Astrocyte (in vitro differentiated cells and primary cell): ENCODE measurements at regions not wholly inside any gene's neighbourhood (a gene's known extent, or its start where the extent isn't known, plus 50 kb on each side); places are given as distances from the start of the nearest gene placed in this dataset.

Source experiments
- DNase-seq: peaks from one replicate; pipeline ENCODE4 v3.0.0-alpha.2; 2010; ENCODE audit warnings: low read depth
- FAIRE-seq: peaks from 2 replicates; lab custom pipeline; 2011; peaks lifted over from hg19 to GRCh38; lab: Jason Lieb, UNC
- H2AFZ ChIP-seq: 2 replicates; pipeline ENCODE4 v1.6.0; 2012; ENCODE audit warnings: low read depth, low read length, inconsistent platforms
- H3K27ac ChIP-seq: 2 replicates; pipeline ENCODE4 v1.5.1; 2011; ENCODE audit warnings: low read depth, low read length, inconsistent platforms
- H3K27me3 ChIP-seq: 2 replicates; pipeline ENCODE4 v1.6.0; 2011; ENCODE audit warnings: low read length, inconsistent platforms; ENCODE audit not compliant: insufficient read depth
- H3K36me3 ChIP-seq: 2 replicates; pipeline ENCODE4 v1.5.1; 2011; ENCODE audit warnings: low read length, inconsistent platforms; ENCODE audit not compliant: insufficient read depth
- H3K4me1 ChIP-seq: 2 replicates; pipeline ENCODE4 v1.5.1; 2011; ENCODE audit warnings: low read length, inconsistent platforms; ENCODE audit not compliant: insufficient read depth
- H3K4me2 ChIP-seq: 2 replicates; pipeline ENCODE4 v1.6.0; 2012; ENCODE audit warnings: low read length, inconsistent platforms
- H3K4me3 ChIP-seq: 2 replicates; pipeline ENCODE4 v1.5.1; 2011; ENCODE audit warnings: low read depth, mild to moderate bottlenecking, low read length, inconsistent platforms; ENCODE audit not compliant: insufficient read depth
- H3K79me2 ChIP-seq: 2 replicates; pipeline ENCODE4 v1.6.0; 2012; ENCODE audit warnings: mild to moderate bottlenecking, low read length, inconsistent platforms; ENCODE audit not compliant: insufficient read depth
- H3K9ac ChIP-seq: 2 replicates; pipeline ENCODE4 v1.6.0; 2012; ENCODE audit warnings: mild to moderate bottlenecking, low read length, inconsistent platforms
- H3K9me3 ChIP-seq: 2 replicates; pipeline ENCODE4 v1.5.1; 2012; ENCODE audit warnings: low read depth, mild to moderate bottlenecking, low read length, inconsistent platforms; ENCODE audit not compliant: insufficient read depth
- H4K20me1 ChIP-seq: 2 replicates; pipeline ENCODE4 v1.6.0; 2012; ENCODE audit warnings: low read length, inconsistent platforms; ENCODE audit not compliant: insufficient read depth
- H3K27ac Mint-ChIP-seq: one replicate; pipeline ENCODE4 v1.8.0; 2021; ENCODE audit warnings: mild to moderate bottlenecking, mixed read lengths; ENCODE audit not compliant: unreplicated experiment
- H3K27me3 Mint-ChIP-seq: one replicate; pipeline ENCODE4 v1.8.0; 2021; ENCODE audit warnings: low read depth, mixed read lengths; ENCODE audit not compliant: unreplicated experiment
- H3K36me3 Mint-ChIP-seq: one replicate; pipeline ENCODE4 v1.8.0; 2021; ENCODE audit warnings: low read depth, mixed read lengths; ENCODE audit not compliant: unreplicated experiment
- H3K4me1 Mint-ChIP-seq: one replicate; pipeline ENCODE4 v1.8.0; 2021; ENCODE audit warnings: low read depth, mixed read lengths; ENCODE audit not compliant: unreplicated experiment
- H3K4me3 Mint-ChIP-seq: one replicate; pipeline ENCODE4 v1.8.0; 2021; ENCODE audit warnings: mild to moderate bottlenecking, moderate library complexity, mixed read lengths; ENCODE audit not compliant: unreplicated experiment
- H3K9me3 Mint-ChIP-seq: one replicate; pipeline ENCODE4 v1.8.0; 2021; ENCODE audit warnings: mild to moderate bottlenecking, mixed read lengths; ENCODE audit not compliant: unreplicated experiment
- EZH2 ChIP-seq: IDR thresholded peaks from 2 replicates; pipeline ENCODE4 v1.6.1; 2012; ENCODE audit warnings: mild to moderate bottlenecking, low read length, inconsistent platforms; ENCODE audit not compliant: insufficient read depth
- TF ChIP-seq, protein P1 (sequence below): IDR thresholded peaks from 2 replicates; pipeline ENCODE4 v1.5.1; 2011; ENCODE audit warnings: low read depth, mild to moderate bottlenecking, inconsistent platforms, low read length, moderate library complexity; ENCODE audit not compliant: insufficient read depth

GRCh38 chr2:105600949-105601794 lies 143.5 kb upstream of the NCK2 start:
- no peaks in the 10 kb centered on the region for H4K20me1 ChIP-seq
- Mint-ChIP-seq H3K27ac (no peak overlapping the region), H3K36me3 (no peaks in the 10 kb centered on the region), H3K4me3 (no peak overlapping the region), H3K27me3 (no peaks in the 10 kb centered on the region), H3K4me1 (peaks cover 26% of the 10 kb centered on the region), H3K9me3 (no peaks in the 10 kb centered on the region)
- H3K27me3 ChIP-seq = peaks cover 2% of the 10 kb centered on the region
- no peak overlapping the region for H3K27ac ChIP-seq
- no peaks in the 10 kb centered on the region for H3K4me1 ChIP-seq
- TF ChIP-seq, protein P1, sequence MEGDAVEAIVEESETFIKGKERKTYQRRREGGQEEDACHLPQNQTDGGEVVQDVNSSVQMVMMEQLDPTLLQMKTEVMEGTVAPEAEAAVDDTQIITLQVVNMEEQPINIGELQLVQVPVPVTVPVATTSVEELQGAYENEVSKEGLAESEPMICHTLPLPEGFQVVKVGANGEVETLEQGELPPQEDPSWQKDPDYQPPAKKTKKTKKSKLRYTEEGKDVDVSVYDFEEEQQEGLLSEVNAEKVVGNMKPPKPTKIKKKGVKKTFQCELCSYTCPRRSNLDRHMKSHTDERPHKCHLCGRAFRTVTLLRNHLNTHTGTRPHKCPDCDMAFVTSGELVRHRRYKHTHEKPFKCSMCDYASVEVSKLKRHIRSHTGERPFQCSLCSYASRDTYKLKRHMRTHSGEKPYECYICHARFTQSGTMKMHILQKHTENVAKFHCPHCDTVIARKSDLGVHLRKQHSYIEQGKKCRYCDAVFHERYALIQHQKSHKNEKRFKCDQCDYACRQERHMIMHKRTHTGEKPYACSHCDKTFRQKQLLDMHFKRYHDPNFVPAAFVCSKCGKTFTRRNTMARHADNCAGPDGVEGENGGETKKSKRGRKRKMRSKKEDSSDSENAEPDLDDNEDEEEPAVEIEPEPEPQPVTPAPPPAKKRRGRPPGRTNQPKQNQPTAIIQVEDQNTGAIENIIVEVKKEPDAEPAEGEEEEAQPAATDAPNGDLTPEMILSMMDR = no peak
- no peak for TF ChIP-seq EZH2
- FAIRE-seq (no peak), DNase-seq (no peak)
- H3K9ac ChIP-seq = no peak overlapping the region
- no peak overlapping the region for H2AFZ ChIP-seq
- no peaks in the 10 kb centered on the region for H3K36me3 ChIP-seq
- H3K9me3 ChIP-seq = no peaks in the 10 kb centered on the region
- H3K4me3 ChIP-seq = no peak overlapping the region
- no peak overlapping the region for H3K4me2 ChIP-seq
- H3K79me2 ChIP-seq = no peaks in the 10 kb centered on the region

GRCh38 chr2:105600602-105600948 lies 144.1 kb upstream of the NCK2 start:
- H3K9me3 ChIP-seq = no peaks in the 10 kb centered on the region
- peaks cover 3% of the 10 kb centered on the region for H3K4me1 ChIP-seq
- no peaks in the 10 kb centered on the region for H4K20me1 ChIP-seq
- no peak overlapping the region for H3K4me3 ChIP-seq
- Mint-ChIP-seq H3K36me3 (no peaks in the 10 kb centered on the region), H3K4me3 (no peak overlapping the region), H3K4me1 (peaks cover 30% of the 10 kb centered on the region), H3K27me3 (no peaks in the 10 kb centered on the region), H3K27ac (no peak overlapping the region), H3K9me3 (no peaks in the 10 kb centered on the region)
- no peak overlapping the region for H3K9ac ChIP-seq
- H3K4me2 ChIP-seq = no peak overlapping the region
- DNase-seq = no peak
- no peak overlapping the region for H2AFZ ChIP-seq
- no peak for FAIRE-seq
- H3K27me3 ChIP-seq = peaks cover 2% of the 10 kb centered on the region
- H3K36me3 ChIP-seq = no peaks in the 10 kb centered on the region
- no peak for TF ChIP-seq EZH2
- TF ChIP-seq, protein P1 = no peak
- no peak overlapping the region for H3K27ac ChIP-seq
- H3K79me2 ChIP-seq = no peaks in the 10 kb centered on the region

GRCh38 chr2:105600037-105600442 lies 144.7 kb upstream of the NCK2 start:
- H2AFZ ChIP-seq = no peak overlapping the region
- no peak overlapping the region for H3K4me3 ChIP-seq
- no peaks in the 10 kb centered on the region for H3K79me2 ChIP-seq
- no peaks in the 10 kb centered on the region for H3K36me3 ChIP-seq
- no peak overlapping the region for H3K9ac ChIP-seq
- no peak for DNase-seq
- no peaks in the 10 kb centered on the region for H3K27me3 Mint-ChIP-seq
- H3K4me2 ChIP-seq = no peak overlapping the region
- H3K9me3 Mint-ChIP-seq = no peaks in the 10 kb centered on the region
- no peak overlapping the region for H3K27ac Mint-ChIP-seq
- H3K9me3 ChIP-seq = no peaks in the 10 kb centered on the region
- no peaks in the 10 kb centered on the region for H4K20me1 ChIP-seq
- no peaks in the 10 kb centered on the region for H3K36me3 Mint-ChIP-seq
- H3K27me3 ChIP-seq = peaks cover 2% of the 10 kb centered on the region
- FAIRE-seq = no peak
- peaks cover 30% of the 10 kb centered on the region for H3K4me1 Mint-ChIP-seq
- no peak overlapping the region for H3K27ac ChIP-seq
- H3K4me3 Mint-ChIP-seq = no peak overlapping the region
- TF ChIP-seq EZH2 = no peak
- TF ChIP-seq, protein P1 = no peak
- H3K4me1 ChIP-seq = peaks cover 8% of the 10 kb centered on the region
